Activated CD4-positive, alpha-beta T cell treated with anti-CD3 and anti-CD28 coated beads, Interleukin-10, Interleukin-2, amounts not matched to agents 100 ng/mL and 50 ng/mL, durations not matched to agents 16 hours and 8 hours (primary cell): ENCODE measurements at regions not wholly inside any gene's neighbourhood (a gene's known extent, or its start where the extent isn't known, plus 50 kb on each side); places are given as distances from the start of the nearest gene placed in this dataset.

Experiments used
- DNase-seq: peaks from one replicate; pipeline ENCODE4 v3.0.0-alpha.2; 2020

GRCh38 chr21:23245255-23245654, 2247.0 kb downstream of the NCAM2 start:
- DNase-seq: no peak

- DNase-seq: no peak
Observed at GRCh38 chr21:23223882-23224281, 2225.7 kb downstream of the NCAM2 start.

GRCh38 chr21:23218667-23219066, 2220.5 kb downstream of the NCAM2 start:
- DNase-seq: no peak

GRCh38 chr21:23217597-23217996, 2219.4 kb downstream of the NCAM2 start:
- no peak for DNase-seq

- no peak for DNase-seq
Observed at GRCh38 chr21:23215261-23215660, 2217.1 kb downstream of the NCAM2 start.
